DND-41 (cell line): ENCODE measurements at regions not wholly inside any gene's neighbourhood (a gene's known extent, or its start where the extent isn't known, plus 50 kb on each side); places are given as distances from the start of the nearest gene placed in this dataset.

Experiments used
- ATAC-seq: fragments of 200-7000 bp; cut with Tn5 transposase; 3 replicates; pipeline ENCODE4 v1.9.1; 2021; ENCODE audit warnings: low read depth; ENCODE audit not compliant: insufficient read depth
- DNase-seq: peaks from one replicate; pipeline ENCODE4 v3.0.0-alpha.2; 2020
- H2AFZ ChIP-seq: 2 replicates; pipeline ENCODE4 v1.6.0; 2012; ENCODE audit warnings: low read depth, low read length
- H3K27ac ChIP-seq: 2 replicates; pipeline ENCODE4 v1.5.1; 2012; ENCODE audit warnings: low read length, inconsistent platforms
- H3K27me3 ChIP-seq: fragments of 200-600 bp; sonication (generic); 2 replicates; pipeline ENCODE4 v1.6.0; 2012; ENCODE audit warnings: low read length, mild to moderate bottlenecking, inconsistent platforms; ENCODE audit not compliant: insufficient read depth, poor library complexity
- H3K36me3 ChIP-seq: 2 replicates; pipeline ENCODE4 v1.5.1; 2012; ENCODE audit warnings: low read length, inconsistent platforms; ENCODE audit not compliant: insufficient read depth
- H3K4me1 ChIP-seq: 2 replicates; pipeline ENCODE4 v1.5.1; 2012; ENCODE audit warnings: mild to moderate bottlenecking, low read length; ENCODE audit not compliant: insufficient read depth
- H3K4me2 ChIP-seq: 2 replicates; pipeline ENCODE4 v1.6.0; 2012; ENCODE audit warnings: mild to moderate bottlenecking, moderate library complexity, low read length, inconsistent platforms; ENCODE audit not compliant: insufficient read depth
- H3K4me3 ChIP-seq, 2 experiments: fragments of 200-600 bp in 1 of 2; shearing (Covaris generic) in 1 of 2; 2 replicates each; pipeline ENCODE4 v1.5.1; 2012 to 2016; ENCODE audit warnings: inconsistent platforms in 2 of 2, low read length in 2 of 2, mild to moderate bottlenecking in 2 of 2, low read depth in 1 of 2, moderate library complexity in 1 of 2
- H3K79me2 ChIP-seq: 2 replicates; pipeline ENCODE4 v1.6.0; 2012; ENCODE audit warnings: low read length, inconsistent platforms; ENCODE audit not compliant: insufficient read depth
- H3K9ac ChIP-seq: 2 replicates; pipeline ENCODE4 v1.6.0; 2012; ENCODE audit warnings: low read depth, mild to moderate bottlenecking, inconsistent platforms, low read length, moderate library complexity
- H3K9me3 ChIP-seq: 2 replicates; pipeline ENCODE4 v1.5.1; 2012; ENCODE audit warnings: low read length, moderate library complexity, mild to moderate bottlenecking, inconsistent platforms; ENCODE audit not compliant: insufficient read depth, severe bottlenecking
- H4K20me1 ChIP-seq: 2 replicates; pipeline ENCODE4 v1.6.0; 2012; ENCODE audit warnings: low read length; ENCODE audit not compliant: insufficient read depth
- CTCF ChIP-seq: IDR thresholded peaks from 2 replicates; pipeline ENCODE4 v1.5.1; 2012; ENCODE audit warnings: borderline replicate concordance, low read length, moderate library complexity, mild to moderate bottlenecking; ENCODE audit not compliant: poor library complexity, severe bottlenecking; ENCODE audit errors: extremely low read depth
- EZH2 ChIP-seq: IDR thresholded peaks from 3 replicates; pipeline ENCODE4 v1.6.1; 2012; ENCODE audit warnings: borderline replicate concordance, low read depth, mild to moderate bottlenecking, moderate library complexity, low read length, inconsistent platforms; ENCODE audit not compliant: severe bottlenecking

GRCh38 chr17:63191610-63192009 is 225.6 kb downstream of the TANC2 start:
- H3K9ac ChIP-seq: no peak overlapping the region
- no peaks in the 10 kb centered on the region for H3K27me3 ChIP-seq
- no peak overlapping the region for H3K27ac ChIP-seq
- H3K79me2 ChIP-seq: no peaks in the 10 kb centered on the region
- H3K4me3 ChIP-seq: no peak overlapping the region
- H4K20me1 ChIP-seq: no peaks in the 10 kb centered on the region
- TF ChIP-seq EZH2 (no peak), CTCF (no peak)
- no peaks in the 10 kb centered on the region for H3K9me3 ChIP-seq
- no peak for ATAC-seq
- no peaks in the 10 kb centered on the region for H3K4me1 ChIP-seq
- no peak overlapping the region for H3K4me2 ChIP-seq
- no peak for DNase-seq
- H2AFZ ChIP-seq: no peak overlapping the region
- H3K36me3 ChIP-seq: no peaks in the 10 kb centered on the region

GRCh38 chr17:63193827-63194226 is 227.8 kb downstream of the TANC2 start:
- DNase-seq (no peak), ATAC-seq (no peak)
- H3K79me2 ChIP-seq: no peaks in the 10 kb centered on the region
- no peaks in the 10 kb centered on the region for H3K9me3 ChIP-seq
- no peak overlapping the region for H3K9ac ChIP-seq
- TF ChIP-seq EZH2 (no peak), CTCF (no peak)
- H3K4me1 ChIP-seq: no peaks in the 10 kb centered on the region
- H3K27ac ChIP-seq: no peak overlapping the region
- H3K4me2 ChIP-seq: no peak overlapping the region
- no peak overlapping the region for H3K4me3 ChIP-seq
- H3K27me3 ChIP-seq: no peaks in the 10 kb centered on the region
- no peaks in the 10 kb centered on the region for H4K20me1 ChIP-seq
- H2AFZ ChIP-seq: no peak overlapping the region
- H3K36me3 ChIP-seq: no peaks in the 10 kb centered on the region

- ATAC-seq (no peak), DNase-seq (no peak)
- Histone ChIP-seq H3K27me3 (no peaks in the 10 kb centered on the region), H3K4me2 (no peak overlapping the region), H3K36me3 (no peaks in the 10 kb centered on the region), H2AFZ (no peak overlapping the region), H3K79me2 (no peaks in the 10 kb centered on the region), H4K20me1 (no peaks in the 10 kb centered on the region), H3K9me3 (no peaks in the 10 kb centered on the region), H3K27ac (no peak overlapping the region), H3K4me3 (no peak overlapping the region), H3K9ac (no peak overlapping the region), H3K4me1 (no peaks in the 10 kb centered on the region)
- TF ChIP-seq CTCF: no peak
- no peak for TF ChIP-seq EZH2
Measured at GRCh38 chr17:63196772-63197335, 230.8 kb downstream of the TANC2 start.

- Histone ChIP-seq H4K20me1 (no peaks in the 10 kb centered on the region), H3K27ac (no peak overlapping the region), H3K4me3 (no peak overlapping the region), H3K4me1 (no peaks in the 10 kb centered on the region), H3K9me3 (peaks cover 9% of the 10 kb centered on the region), H3K27me3 (no peaks in the 10 kb centered on the region), H3K4me2 (no peak overlapping the region), H3K79me2 (no peaks in the 10 kb centered on the region), H3K36me3 (peaks cover 3% of the 10 kb centered on the region; the same call in 1 of the 2 replicates), H2AFZ (no peak overlapping the region), H3K9ac (no peak overlapping the region)
- ATAC-seq (no peak), DNase-seq (no peak)
- no peak for TF ChIP-seq CTCF
- TF ChIP-seq EZH2: no peak
Measured at GRCh38 chr17:63203652-63204051, 237.6 kb downstream of the TANC2 start.
